A549 (cell line): ENCODE measurements at regions not wholly inside any gene's neighbourhood (a gene's known extent, or its start where the extent isn't known, plus 50 kb on each side); places are given as distances from the start of the nearest gene placed in this dataset.

ENCODE experiments used
- ATAC-seq, 2 experiments: fragments of 200-7000 bp in 1 of 2; fragments of >200 bp in 1 of 2; cut with Nextera tagmentation in 1 of 2; cut with Tn5 transposase in 1 of 2; 3 replicates each; pipeline versions ENCODE4 v1.8.0 to v1.9.1; 2018 to 2020; ENCODE audit warnings: mild to moderate bottlenecking in 1 of 2, moderate library complexity in 1 of 2
- CTCF ChIA-PET: fragments of 300-600 bp; sonication (Branson Sonifier 250); formaldehyde crosslinking; extraction: SDS; loops from one replicate; lab custom pipeline; 2021; ENCODE audit warnings: antibody characterized with exemption, inconsistent platforms; lab: Yijun Ruan, JAX
- POLR2A ChIA-PET: fragments of 350-600 bp; formaldehyde crosslinking; extraction: SDS; loops from one replicate; lab custom pipeline; 2021; ENCODE audit warnings: antibody characterized with exemption, inconsistent platforms; lab: Yijun Ruan, JAX
- DNase-seq, 2 experiments: peaks; one replicate each; pipeline versions ENCODE4 v3.0.0 to v3.0.0-alpha.2; 2011 to 2016; ENCODE audit warnings: low read depth in 1 of 2, low spot score in 1 of 2
- FAIRE-seq: peaks from 2 replicates; lab custom pipeline; 2011; peaks lifted over from hg19 to GRCh38; lab: Jason Lieb, UNC
- H3K27ac ChIP-seq, 2 experiments: fragments of >200 bp; sonication (Bioruptor Twin); formaldehyde crosslinking; 3 replicates each; pipeline ENCODE4 v1.5.1; 2016 to 2017
- H3K4me1 ChIP-seq: fragments of >200 bp; sonication (Bioruptor Twin); formaldehyde crosslinking; 3 replicates; pipeline ENCODE4 v1.6.1; 2016
- H3K4me2 ChIP-seq: fragments of >200 bp; sonication (Bioruptor Twin); formaldehyde crosslinking; 3 replicates; pipeline ENCODE4 v1.6.1; 2016
- H3K4me3 ChIP-seq: fragments of >200 bp; sonication (Bioruptor Twin); formaldehyde crosslinking; 3 replicates; pipeline ENCODE4 v1.5.1; 2016
- H3K9me3 ChIP-seq: fragments of >200 bp; sonication (Bioruptor Twin); formaldehyde crosslinking; 3 replicates; pipeline ENCODE4 v1.6.1; 2016
- BCL3 ChIP-seq: fragments of >200 bp; sonication (Bioruptor Twin); formaldehyde crosslinking; IDR thresholded peaks from 3 replicates; pipeline ENCODE4 v1.6.1; 2016
- BHLHE40 ChIP-seq: IDR thresholded peaks from 2 replicates; pipeline ENCODE4 v1.6.1; 2012; ENCODE audit warnings: low read depth, low read length, inconsistent platforms
- CBX8 ChIP-seq: fragments of 200-600 bp; sonication (generic); IDR thresholded peaks from 2 replicates; pipeline ENCODE4 v1.6.1; 2016
- CHD2 ChIP-seq: fragments of 150-350 bp; IDR thresholded peaks from 2 replicates; pipeline ENCODE4 v1.6.1; 2014; ENCODE audit warnings: low read length; ENCODE audit not compliant: partially characterized antibody
- E2F6 ChIP-seq: IDR thresholded peaks from 2 replicates; pipeline ENCODE4 v1.6.1; 2012; ENCODE audit warnings: low read depth, borderline replicate concordance
- EP300 ChIP-seq, 2 experiments: fragments of >200 bp; sonication (Bioruptor Twin); formaldehyde crosslinking; IDR thresholded peaks; 2 replicates in 1 of 2; 3 replicates in 1 of 2; pipeline ENCODE4 v1.6.1; 2016 to 2017
- FOSB ChIP-seq: fragments of 250-450 bp; sonication (Bioruptor Pico); IDR thresholded peaks from 2 replicates; pipeline ENCODE4 v1.5.0; 2020; ENCODE audit warnings: mild to moderate bottlenecking, moderate library complexity
- HDAC2 ChIP-seq: fragments of 200-600 bp; sonication (generic); IDR thresholded peaks from 2 replicates; pipeline ENCODE4 v1.6.1; 2016
- HEYL ChIP-seq: fragments of 250-450 bp; sonication (Bioruptor Pico); IDR thresholded peaks from 2 replicates; pipeline ENCODE4 v1.8.0; 2021; ENCODE audit warnings: mild to moderate bottlenecking, moderate library complexity
- JUN ChIP-seq, 2 experiments: fragments of >200 bp; sonication (Bioruptor Twin); formaldehyde crosslinking; IDR thresholded peaks; 2 replicates in 1 of 2; 3 replicates in 1 of 2; pipeline ENCODE4 v1.6.1; 2016 to 2017
- JUNB ChIP-seq: fragments of >200 bp; sonication (Bioruptor Twin); formaldehyde crosslinking; IDR thresholded peaks from 2 replicates; pipeline ENCODE4 v1.6.1; 2016
- KDM5A ChIP-seq: fragments of 200-600 bp; sonication (generic); IDR thresholded peaks from 2 replicates; pipeline ENCODE4 v1.6.1; 2016; ENCODE audit warnings: antibody characterized with exemption, mild to moderate bottlenecking
- MYC ChIP-seq: IDR thresholded peaks from 2 replicates; pipeline ENCODE4 v1.6.1; 2012; ENCODE audit warnings: mild to moderate bottlenecking, inconsistent platforms, low read length, improper control_type of control experiment, borderline replicate concordance
- NFE2L2 ChIP-seq: fragments of 150-350 bp; conservative IDR thresholded peaks from 2 replicates; pipeline ENCODE4 v1.6.1; 2014; ENCODE audit warnings: low read length
- NPAS2 ChIP-seq: fragments of 250-450 bp; sonication (Bioruptor Pico); IDR thresholded peaks from 2 replicates; pipeline ENCODE4 v1.8.0; 2022; ENCODE audit warnings: mild to moderate bottlenecking, moderate library complexity, borderline replicate concordance
- NR3C1 ChIP-seq: fragments of >200 bp; sonication (Bioruptor Twin); formaldehyde crosslinking; IDR thresholded peaks from 3 replicates; pipeline ENCODE4 v1.6.1; 2017
- POLR2AphosphoS2 ChIP-seq: conservative IDR thresholded peaks from 2 replicates; pipeline ENCODE4 v1.6.1; 2012; ENCODE audit warnings: low read length, improper control_type of control experiment, inconsistent platforms
- RARB ChIP-seq: fragments of 250-450 bp; sonication (Bioruptor Pico); IDR thresholded peaks from 2 replicates; pipeline ENCODE4 v1.8.0; 2021; ENCODE audit warnings: mild to moderate bottlenecking, moderate library complexity
- REST ChIP-seq: fragments of 200-600 bp; sonication (generic); IDR thresholded peaks from 2 replicates; pipeline ENCODE4 v1.6.1; 2016; ENCODE audit warnings: antibody characterized with exemption, mild to moderate bottlenecking, moderate library complexity
- RFX5 ChIP-seq: fragments of 450-650 bp; IDR thresholded peaks from 2 replicates; pipeline ENCODE4 v1.7.1; 2014; ENCODE audit warnings: antibody characterized with exemption, mild to moderate bottlenecking, moderate library complexity
- TFCP2L1 ChIP-seq: fragments of 250-450 bp; sonication (Bioruptor Pico); IDR thresholded peaks from 2 replicates; pipeline ENCODE4 v1.5.0; 2021; ENCODE audit warnings: mild to moderate bottlenecking
- ZFP36 ChIP-seq: fragments of 450-650 bp; IDR thresholded peaks from 2 replicates; pipeline ENCODE4 v1.6.1; 2014; ENCODE audit warnings: borderline replicate concordance; ENCODE audit not compliant: partially characterized antibody
- ZNF302 ChIP-seq: fragments of 250-450 bp; sonication (Bioruptor Pico); IDR thresholded peaks from 2 replicates; pipeline ENCODE4 v1.9.0; 2021; ENCODE audit warnings: inconsistent platforms, mild to moderate bottlenecking, moderate library complexity
- WGBS: methylation state at CpG from one replicate; pipeline ENCODE4 v1.1.6; 2017; ENCODE audit errors: missing lambda C conversion rate; 5-methylcytosine and 5-hydroxymethylcytosine counted together

GRCh38 chr18:44134447-44134846 lies 546.2 kb upstream of the SETBP1 start (continued):
- no peak for TF ChIP-seq BCL3
- no peak for TF ChIP-seq MYC

GRCh38 chr18:44135741-44136140 lies 544.9 kb upstream of the SETBP1 start:
- CTCF ChIA-PET: no interaction called here
- Histone ChIP-seq H3K4me1 (no peaks in the 10 kb centered on the region), H3K27ac (no peak overlapping the region), H3K9me3 (no peaks in the 10 kb centered on the region), H3K4me2 (no peak overlapping the region), H3K4me3 (no peak overlapping the region)
- WGBS: 70% methylated on average over 4 of the region's 4 CpGs
- no peak for TF ChIP-seq ZNF302 (CRISPR knock-in tag)
- TF ChIP-seq HDAC2: no peak
- TF ChIP-seq HEYL: no peak
- no peak for TF ChIP-seq RARB
- no peak for TF ChIP-seq KDM5A
- no peak for TF ChIP-seq FOSB (CRISPR knock-in tag)
- no peak for TF ChIP-seq TFCP2L1 (CRISPR knock-in tag)
- no peak for TF ChIP-seq E2F6
- no peak for TF ChIP-seq BHLHE40
- no peak for TF ChIP-seq RFX5
- no peak for TF ChIP-seq CHD2
- TF ChIP-seq REST: no peak
- TF ChIP-seq NFE2L2: no peak
- TF ChIP-seq JUNB: no peak
- TF ChIP-seq ZFP36: no peak
- no peak for TF ChIP-seq EP300 (IDR thresholded peaks at IDR 0.05)
- TF ChIP-seq NR3C1: no peak
- FAIRE-seq (no peak), DNase-seq (no peak), ATAC-seq (no peak)
- POLR2A ChIA-PET: no interaction called here

GRCh38 chr18:44136326-44136725 lies 544.4 kb upstream of the SETBP1 start:
- Histone ChIP-seq H3K4me1 (no peaks in the 10 kb centered on the region), H3K27ac (no peak overlapping the region), H3K4me3 (no peak overlapping the region), H3K4me2 (no peak overlapping the region), H3K9me3 (no peaks in the 10 kb centered on the region)
- no peak for TF ChIP-seq MYC
- TF ChIP-seq JUNB: no peak
- no peak for TF ChIP-seq ZFP36
- no peak for TF ChIP-seq HDAC2
- TF ChIP-seq NPAS2: no peak
- TF ChIP-seq JUN (IDR thresholded peaks at IDR 0.05): no peak
- no peak for TF ChIP-seq CBX8
- TF ChIP-seq POLR2AphosphoS2: no peak
- ChIA-PET POLR2A (no interaction called here), CTCF (no interaction called here)
- WGBS: 11% methylated on average over 1 of the region's 1 CpG
- ATAC-seq (no peak), FAIRE-seq (no peak), DNase-seq (no peak)
